HG02973 (cell line): ENCODE measurements at regions not wholly inside any gene's neighbourhood (a gene's known extent, or its start where the extent isn't known, plus 50 kb on each side); places are given as distances from the start of the nearest gene placed in this dataset.

Source experiments
- ATAC-seq: cut with Tn5 transposase; IDR thresholded peaks from one replicate; pipeline ENCODE4 v1.9.1; 2021; ENCODE audit warnings: moderate library complexity; ENCODE audit not compliant: unreplicated experiment

- no peak for ATAC-seq
These were observed 390.4 kb upstream of the CELF4 start for GRCh38 chr18:37956020-37956419.

DNA sequence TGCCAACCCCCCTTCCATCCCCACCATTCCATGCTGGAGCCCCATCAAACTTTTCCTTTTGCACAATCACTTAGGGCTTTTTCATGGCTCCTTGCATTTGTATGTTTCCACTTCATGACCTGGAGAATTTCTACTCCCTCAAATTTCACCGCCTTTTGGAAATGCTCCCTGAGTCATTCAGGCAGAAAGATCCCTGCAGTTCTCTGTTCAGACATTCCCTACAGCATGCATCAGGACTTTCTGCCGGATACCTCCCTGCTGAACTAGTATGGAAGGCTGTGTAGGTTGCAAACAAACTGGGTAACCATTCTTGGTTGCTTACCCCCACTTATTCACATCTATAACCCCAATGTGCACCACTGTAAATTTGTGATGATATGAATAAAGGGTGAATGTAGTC is 389.6 kb upstream of the CELF4 start:
- no peak for ATAC-seq

- no peak for ATAC-seq
These were observed 388.3 kb upstream of the CELF4 start for GRCh38 chr18:37953876-37954275.

DNA sequence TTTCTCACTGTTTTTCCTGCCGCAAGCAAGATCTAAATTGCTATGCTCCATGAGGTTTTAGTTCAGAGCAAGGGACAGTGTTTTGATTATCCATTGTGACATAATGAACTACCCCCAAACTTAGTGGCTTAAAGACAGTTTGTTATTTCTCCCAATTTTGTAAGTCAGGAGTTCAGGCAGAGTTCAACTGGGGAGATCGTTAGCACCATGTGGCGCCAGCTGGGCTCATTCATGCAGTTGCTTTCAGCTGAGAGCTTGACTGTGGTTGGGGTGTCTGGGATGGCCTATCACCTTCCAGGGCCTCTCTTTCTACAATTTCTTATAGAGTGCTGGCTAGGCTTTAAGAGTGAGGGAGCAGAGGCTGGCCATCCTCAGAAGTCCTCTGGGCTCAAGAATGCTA is 382.9 kb upstream of the CELF4 start:
- ATAC-seq = no peak

DNA sequence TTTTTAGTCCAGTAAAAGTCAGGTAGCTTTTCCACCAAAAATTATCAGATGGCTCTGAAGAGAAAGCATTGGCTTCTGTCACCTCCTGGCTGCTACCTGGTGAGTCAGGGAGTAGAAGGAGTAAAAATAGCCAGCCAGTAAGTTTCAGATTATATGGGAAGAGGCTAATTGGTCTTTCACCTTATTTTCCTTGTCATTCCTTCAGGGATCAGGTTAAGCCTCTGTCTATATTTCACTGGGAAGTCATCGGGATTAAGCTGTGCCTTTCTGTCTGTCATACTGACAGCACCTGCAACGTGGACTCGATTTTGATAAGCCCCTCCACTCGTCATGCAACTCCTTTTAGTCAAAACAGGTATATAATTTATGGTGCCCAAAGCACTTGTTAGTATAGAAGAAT is 380.7 kb upstream of the CELF4 start:
- no peak for ATAC-seq

DNA sequence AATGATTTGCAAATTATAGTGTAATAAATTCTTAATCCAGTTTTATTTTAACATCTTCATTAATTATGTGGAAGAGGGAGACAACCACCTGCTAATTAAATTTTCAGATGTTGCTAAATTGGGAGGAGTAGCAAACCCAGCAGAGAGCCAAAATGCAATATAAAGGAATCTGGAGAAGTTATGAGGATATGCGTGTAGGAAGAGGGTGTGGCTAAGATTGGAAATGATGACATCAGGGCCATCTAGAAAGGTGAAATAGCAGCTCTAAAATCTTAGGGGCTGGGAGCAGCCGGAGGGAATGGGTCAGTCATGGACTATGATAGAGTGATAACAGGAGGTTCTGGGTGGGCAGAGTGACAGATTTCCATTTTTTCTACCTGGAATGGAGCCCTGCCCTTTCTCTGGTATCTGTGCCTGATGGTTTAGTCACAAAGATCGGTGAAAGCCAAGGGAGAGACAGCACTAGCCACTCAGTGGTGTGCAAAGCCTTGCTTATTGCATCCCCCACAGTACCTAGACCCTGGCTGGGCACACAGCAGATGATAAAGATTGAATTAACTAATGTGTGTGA is 379.2 kb upstream of the CELF4 start:
- ATAC-seq = no peak

DNA sequence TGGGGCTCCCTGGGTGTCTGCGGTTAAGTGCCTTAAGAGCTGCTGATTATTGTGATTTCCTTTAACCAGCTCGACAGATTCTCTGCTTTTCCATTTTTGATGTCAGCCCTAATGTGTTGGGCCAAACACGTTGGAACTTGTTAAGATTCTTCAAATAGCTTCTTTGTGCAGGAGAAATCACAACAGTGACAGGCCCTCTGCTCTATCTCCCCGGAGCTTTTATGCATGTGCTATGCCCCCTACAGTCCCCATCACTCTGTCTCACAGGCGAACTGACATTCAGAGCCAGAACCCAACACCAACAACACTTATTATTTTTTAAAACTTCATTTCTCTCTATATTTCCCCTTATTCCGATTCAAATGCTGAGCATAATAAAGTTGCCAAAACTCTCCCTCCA is 371.7 kb upstream of the CELF4 start:
- no peak for ATAC-seq

- ATAC-seq = no peak
These were observed 369.5 kb upstream of the CELF4 start for GRCh38 chr18:37935086-37935485.

DNA sequence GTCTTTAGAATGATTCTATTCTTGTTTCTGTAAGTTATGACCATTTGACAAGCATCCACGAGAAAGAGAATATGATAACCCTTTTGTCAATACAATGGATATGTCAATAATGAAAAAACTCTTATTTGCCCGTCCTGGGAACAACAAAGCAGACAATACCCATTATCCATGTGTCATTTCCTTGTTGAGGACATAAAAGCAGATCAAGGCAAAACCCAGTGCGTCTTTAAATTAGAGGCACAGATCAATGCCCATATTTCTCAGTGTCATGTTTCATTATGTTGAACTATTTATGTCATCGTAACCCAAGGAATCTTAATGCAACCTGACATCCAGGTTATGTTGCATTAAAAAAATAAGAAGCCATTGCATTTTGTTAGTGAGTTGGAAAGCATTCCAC is 365.0 kb upstream of the CELF4 start:
- no peak for ATAC-seq

DNA sequence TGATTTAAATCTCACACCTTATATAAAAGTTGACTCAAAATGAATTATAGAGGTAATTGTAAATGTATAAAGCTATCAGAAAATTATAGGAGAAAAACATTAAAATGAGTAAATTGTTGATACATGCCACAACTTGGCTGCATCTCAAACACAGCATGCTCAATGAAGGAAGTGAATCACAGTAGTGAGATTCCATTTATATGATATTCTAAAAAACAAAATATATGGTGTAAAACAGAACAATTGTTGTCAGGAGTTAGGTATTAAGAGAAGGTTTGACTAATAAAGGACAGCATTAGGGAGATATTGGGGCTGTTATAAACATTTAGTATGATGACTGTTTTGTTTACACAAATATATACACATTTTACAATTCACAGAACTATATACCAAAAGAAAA is 356.6 kb upstream of the CELF4 start:
- no peak for ATAC-seq

GRCh38 chr18:37920865-37921264 is 355.3 kb upstream of the CELF4 start:
- no peak for ATAC-seq

- ATAC-seq = no peak
These were observed 347.5 kb upstream of the CELF4 start for GRCh38 chr18:37913051-37913450.

- ATAC-seq = no peak
These were observed 336.7 kb upstream of the CELF4 start for GRCh38 chr18:37902344-37902743.

DNA sequence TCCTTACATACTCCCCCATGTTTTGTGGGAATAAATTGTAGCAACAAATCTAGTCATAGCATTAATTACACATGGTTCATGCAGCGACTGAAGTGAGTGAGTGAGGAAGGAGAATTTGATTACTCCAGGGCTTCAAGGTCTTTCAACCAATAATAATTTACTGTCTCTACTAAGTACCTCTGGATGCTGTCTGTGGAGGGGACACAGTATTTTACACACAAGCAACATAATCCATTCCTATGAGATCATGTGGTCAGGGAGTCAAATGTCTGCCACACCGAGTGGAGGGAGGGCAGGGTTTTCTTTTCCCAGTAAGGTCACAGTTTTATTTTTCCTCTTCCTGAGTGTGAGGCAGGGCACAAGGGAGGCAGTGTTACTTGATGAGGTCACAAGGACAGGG is 334.7 kb upstream of the CELF4 start:
- no peak for ATAC-seq

DNA sequence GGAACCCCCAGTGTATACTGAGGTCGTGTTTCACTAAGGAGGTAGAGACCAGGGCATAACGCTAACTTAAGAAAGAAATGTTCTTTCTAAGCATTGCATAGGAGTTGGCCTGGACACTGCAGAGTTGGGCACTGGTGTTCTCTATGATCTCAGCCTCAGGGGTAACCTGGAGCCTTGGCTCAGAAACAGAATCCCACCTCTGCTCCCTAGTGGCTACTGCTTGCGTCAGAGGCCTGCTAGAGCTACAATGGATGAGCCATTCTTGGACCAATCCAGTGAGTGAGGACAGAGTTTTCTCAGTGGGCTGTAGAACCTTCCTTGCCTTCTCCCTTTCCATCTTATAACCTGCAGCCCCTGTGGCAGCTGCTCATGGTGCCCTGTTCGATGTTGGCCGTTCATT is 324.4 kb upstream of the CELF4 start:
- ATAC-seq = no peak

DNA sequence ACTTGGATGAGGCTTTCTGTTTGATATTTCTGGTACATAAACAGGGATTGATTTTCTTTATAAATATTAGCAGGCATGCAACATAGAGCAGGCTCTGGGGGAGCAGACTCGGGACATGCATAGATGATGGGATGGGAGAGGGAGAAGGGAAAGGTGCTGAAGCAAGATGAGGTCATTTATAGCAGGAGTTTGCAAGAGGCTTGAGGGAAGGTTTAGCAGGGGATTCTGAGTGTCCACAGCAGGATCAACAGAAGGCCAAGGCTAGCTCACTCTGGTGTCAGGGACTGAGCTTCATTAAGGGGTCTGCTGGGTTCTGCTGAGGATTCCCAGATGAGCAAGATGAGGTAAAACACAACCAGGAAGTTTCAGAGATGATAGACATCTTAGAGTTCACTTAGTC is 309.1 kb upstream of the CELF4 start:
- no peak for ATAC-seq

DNA sequence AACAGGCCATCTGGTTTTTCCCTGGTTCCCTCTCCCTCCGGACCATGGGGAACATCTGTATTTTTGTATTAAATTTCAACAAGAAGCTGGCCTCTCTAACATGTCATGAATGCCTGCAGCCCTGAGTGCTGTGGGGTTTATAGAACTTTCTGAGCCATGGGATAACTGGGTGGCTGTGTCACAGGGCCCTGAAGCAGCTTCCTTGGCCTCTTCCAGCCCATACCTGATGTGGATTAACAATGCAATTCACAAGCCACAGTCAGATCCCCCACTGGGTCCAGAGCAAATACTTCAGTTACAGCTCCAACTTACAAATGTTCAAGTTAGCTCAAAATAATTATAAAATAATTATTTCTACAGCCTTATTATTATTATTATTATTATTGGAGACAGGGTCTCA is 307.8 kb upstream of the CELF4 start:
- no peak for ATAC-seq

- ATAC-seq = no peak
These were observed 307.0 kb upstream of the CELF4 start for GRCh38 chr18:37872562-37872961.

DNA sequence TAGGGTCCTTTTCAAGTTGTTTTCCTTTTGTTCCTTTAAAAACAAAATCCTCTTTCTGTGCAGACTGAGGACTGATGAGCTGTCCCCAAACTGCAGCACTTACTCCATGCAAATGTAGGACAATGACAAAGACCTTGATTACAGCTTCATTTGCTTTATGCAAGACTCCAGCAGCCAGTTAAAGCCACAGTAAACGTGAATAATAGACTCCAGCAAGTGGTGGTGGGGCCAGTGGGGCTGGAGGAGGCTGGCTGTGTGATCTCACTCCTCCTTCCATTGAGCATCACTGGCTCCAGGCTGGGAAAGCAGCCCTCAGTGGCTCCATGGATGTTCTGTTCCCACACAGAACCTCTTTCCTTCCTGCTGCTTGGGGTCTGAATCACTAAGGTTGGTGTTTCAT is 306.0 kb upstream of the CELF4 start:
- ATAC-seq = no peak

GRCh38 chr18:37869051-37869450 is 303.5 kb upstream of the CELF4 start:
- ATAC-seq = no peak

DNA sequence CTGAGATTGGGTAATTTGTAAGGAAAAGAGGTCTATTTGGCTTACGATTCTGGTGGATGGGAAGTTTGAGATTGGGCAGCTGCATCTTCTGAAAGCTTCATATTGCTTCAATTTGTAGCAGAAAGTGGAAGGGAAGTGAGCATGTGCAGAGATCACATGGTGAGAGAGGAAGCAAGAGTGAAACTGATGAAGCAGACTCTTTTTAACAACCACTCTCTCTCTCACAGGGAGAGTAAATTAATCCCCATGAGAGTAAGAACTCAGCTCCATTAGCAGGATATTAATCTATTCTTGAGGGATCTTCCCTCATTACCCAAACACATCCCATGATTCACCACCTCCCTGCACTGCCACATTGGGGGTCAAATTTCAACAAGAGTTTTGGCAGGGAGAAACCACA is 298.5 kb upstream of the CELF4 start:
- no peak for ATAC-seq

- ATAC-seq = no peak
These were observed 296.4 kb upstream of the CELF4 start for GRCh38 chr18:37861981-37862380.

GRCh38 chr18:37854396-37854795 is 288.8 kb upstream of the CELF4 start:
- ATAC-seq = no peak

- ATAC-seq = no peak
These were observed 288.1 kb upstream of the CELF4 start for GRCh38 chr18:37853706-37854105.
